IMR-90 (cell line): ENCODE measurements at regions not wholly inside any gene's neighbourhood (a gene's known extent, or its start where the extent isn't known, plus 50 kb on each side); places are given as distances from the start of the nearest gene placed in this dataset.

ENCODE experiments used
- ATAC-seq: fragments of 200-7000 bp; cut with Tn5 transposase; 2 replicates; pipeline ENCODE4 v1.9.1; 2020; ENCODE audit warnings: low read depth, mild to moderate bottlenecking, moderate library complexity
- BruUV-seq: library from RNA; stranded (reverse); fragments of 400-500 nt; replicated peaks from 2 replicates; lab custom pipeline; 2021; lab: Mats Ljungman, UMichigan
- CTCF ChIA-PET: fragments of 300-600 bp; formaldehyde crosslinking; extraction: SDS; loops from one replicate; lab custom pipeline; 2021; ENCODE audit warnings: antibody characterized with exemption; lab: Yijun Ruan, JAX
- POLR2A ChIA-PET: fragments of 300-600 bp; sonication (Branson Sonifier 250); formaldehyde crosslinking; loops from one replicate; lab custom pipeline; 2022; ENCODE audit warnings: antibody characterized with exemption; ENCODE audit not compliant: unreplicated experiment; lab: Charles Lee
- DNase-seq: peaks from one replicate; pipeline ENCODE4 v3.0.0; 2013
- H2AFZ ChIP-seq: replicated peaks from 2 replicates; pipeline ENCODE3; 2013; ENCODE audit warnings: low read length, mild to moderate bottlenecking; ENCODE audit not compliant: poor library complexity
- H2AK5ac ChIP-seq: 2 replicates; pipeline ENCODE4 v1.6.1; 2013; ENCODE audit warnings: low read depth, low read length, inconsistent platforms
- H2AK9ac ChIP-seq: replicated peaks from 2 replicates; pipeline ENCODE3; 2013; ENCODE audit warnings: mild to moderate bottlenecking, low read depth, low read length, moderate library complexity; ENCODE audit not compliant: poor library complexity
- H2BK120ac ChIP-seq: 2 replicates; pipeline ENCODE4 v1.6.1; 2013; ENCODE audit warnings: low read depth, low read length, inconsistent platforms
- H2BK15ac ChIP-seq: 3 replicates; pipeline ENCODE4 v1.6.1; 2013; ENCODE audit warnings: low read depth, low read length, inconsistent platforms
- H2BK20ac ChIP-seq: 2 replicates; pipeline ENCODE4 v1.6.1; 2013; ENCODE audit warnings: low read depth, mild to moderate bottlenecking, inconsistent platforms, low read length, moderate library complexity
- H2BK5ac ChIP-seq: 2 replicates; pipeline ENCODE4 v1.6.1; 2013; ENCODE audit warnings: mild to moderate bottlenecking, low read depth, low read length, inconsistent platforms; ENCODE audit not compliant: poor library complexity, severe bottlenecking
- H3K14ac ChIP-seq: replicated peaks from 2 replicates; pipeline ENCODE4 v1.6.1; 2013; ENCODE audit warnings: low read depth, low read length, inconsistent platforms
- H3K18ac ChIP-seq: 2 replicates; pipeline ENCODE4 v1.6.1; 2013; ENCODE audit warnings: low read depth, low read length, control low read depth
- H3K23ac ChIP-seq: 2 replicates; pipeline ENCODE4 v1.6.1; 2013; ENCODE audit warnings: low read depth, low read length, inconsistent platforms
- H3K27ac ChIP-seq: 2 replicates; pipeline ENCODE4 v1.5.1; 2013; ENCODE audit warnings: mild to moderate bottlenecking, control low read depth, low read length; ENCODE audit not compliant: insufficient read depth
- H3K27me3 ChIP-seq: 2 replicates; pipeline ENCODE4 v1.6.1; 2013; ENCODE audit warnings: low read length; ENCODE audit not compliant: control insufficient read depth, insufficient read depth
- H3K36me3 ChIP-seq: 2 replicates; pipeline ENCODE4 v1.6.1; 2013; ENCODE audit warnings: low read length, mixed read lengths; ENCODE audit not compliant: control insufficient read depth, insufficient read depth
- H3K4ac ChIP-seq: 2 replicates; pipeline ENCODE4 v1.6.1; 2013; ENCODE audit warnings: low read depth, low read length, inconsistent platforms
- H3K4me1 ChIP-seq: 2 replicates; pipeline ENCODE4 v1.6.1; 2013; ENCODE audit warnings: low read length, mixed read lengths; ENCODE audit not compliant: control insufficient read depth, insufficient read depth
- H3K4me2 ChIP-seq: 2 replicates; pipeline ENCODE4 v1.6.1; 2013; ENCODE audit warnings: low read depth, mild to moderate bottlenecking, control low read depth, low read length, moderate library complexity
- H3K4me3 ChIP-seq: 2 replicates; pipeline ENCODE4 v1.5.1; 2013; ENCODE audit warnings: low read depth, mild to moderate bottlenecking, control low read depth, low read length, moderate library complexity; ENCODE audit not compliant: insufficient read depth
- H3K56ac ChIP-seq: 2 replicates; pipeline ENCODE4 v1.6.1; 2013; ENCODE audit warnings: low read length, inconsistent platforms; ENCODE audit not compliant: insufficient read depth; ENCODE audit errors: extremely low read depth
- H3K79me1 ChIP-seq, 2 experiments: 2 replicates each; pipeline ENCODE4 v1.6.1; 2013; ENCODE audit warnings: low read length in 2 of 2, inconsistent platforms in 1 of 2, low read depth in 1 of 2
- H3K9ac ChIP-seq: 2 replicates; pipeline ENCODE4 v1.6.1; 2013; ENCODE audit warnings: low read depth, low read length, control low read depth
- H3K9me1 ChIP-seq: 2 replicates; pipeline ENCODE4 v1.6.1; 2013; ENCODE audit warnings: low read length, inconsistent platforms; ENCODE audit not compliant: insufficient read depth
- H3K9me3 ChIP-seq: 2 replicates; pipeline ENCODE4 v1.6.1; 2013; ENCODE audit warnings: low read length; ENCODE audit not compliant: control insufficient read depth, insufficient read depth
- H4K20me1 ChIP-seq: 2 replicates; pipeline ENCODE4 v1.6.1; 2013; ENCODE audit warnings: low read length, inconsistent platforms; ENCODE audit not compliant: insufficient read depth
- H4K5ac ChIP-seq: 2 replicates; pipeline ENCODE4 v1.6.1; 2013; ENCODE audit warnings: mild to moderate bottlenecking, low read depth, low read length, control low read depth
- H4K8ac ChIP-seq, 2 experiments: 2 replicates each; pipeline ENCODE4 v1.6.1; 2013; ENCODE audit warnings: low read depth in 2 of 2, low read length in 2 of 2, control low read depth in 1 of 2, inconsistent platforms in 1 of 2
- H4K91ac ChIP-seq: 2 replicates; pipeline ENCODE4 v1.6.1; 2013; ENCODE audit warnings: low read depth, low read length, inconsistent platforms; ENCODE audit not compliant: insufficient read depth
- BHLHE40 ChIP-seq: fragments of 150-350 bp; IDR thresholded peaks from 2 replicates; pipeline ENCODE4 v1.6.1; 2016; ENCODE audit warnings: mild to moderate bottlenecking, low read depth, low read length
- CEBPB ChIP-seq: IDR thresholded peaks from 2 replicates; pipeline ENCODE4 v1.6.1; 2012; ENCODE audit warnings: low read depth, low read length, improper control_type of control experiment
- ELK1 ChIP-seq: fragments of 150-350 bp; IDR thresholded peaks from 2 replicates; pipeline ENCODE4 v1.6.1; 2016; ENCODE audit warnings: low read depth, mild to moderate bottlenecking, low read length, moderate library complexity, borderline replicate concordance
- FOS ChIP-seq: fragments of 150-350 bp; IDR thresholded peaks from 2 replicates; pipeline ENCODE4 v1.6.1; 2016; ENCODE audit warnings: low read depth, low read length
- NFE2L2 ChIP-seq: fragments of 150-350 bp; IDR thresholded peaks from 2 replicates; pipeline ENCODE4 v1.6.1; 2016; ENCODE audit warnings: low read depth, mild to moderate bottlenecking, low read length
- RAD21 ChIP-seq: IDR thresholded peaks from 2 replicates; pipeline ENCODE4 v1.6.1; 2012; ENCODE audit warnings: low read length, improper control_type of control experiment
- RCOR1 ChIP-seq: IDR thresholded peaks from 2 replicates; pipeline ENCODE4 v1.6.1; 2012; ENCODE audit warnings: mild to moderate bottlenecking, low read length, improper control_type of control experiment; ENCODE audit not compliant: insufficient replicate concordance
- SMC3 ChIP-seq: fragments of 150-350 bp; IDR thresholded peaks from 2 replicates; pipeline ENCODE4 v1.6.1; 2016; ENCODE audit warnings: low read depth, mild to moderate bottlenecking, antibody characterized with exemption, low read length, moderate library complexity
- WGBS, 2 experiments: methylation state at CpG; one replicate each; pipeline versions ENCODE4 v1.1.5 to v1.1.7; 2013; ENCODE audit warnings: missing lambda C conversion rate in 2 of 2; ENCODE audit not compliant: insufficient read length in 1 of 2; ENCODE audit errors: extremely low coverage in 2 of 2; 5-methylcytosine and 5-hydroxymethylcytosine counted together
- dilution Hi-C: fragments of 300-500 bp; cut with HindIII; formaldehyde crosslinking; loops from one replicate; pipeline ENCODE4 v1.14.3; 2018; ENCODE audit warnings: low sequenced_read_pairs; ENCODE audit not compliant: unreplicated experiment
- in situ Hi-C: fragments of 300-500 bp; cut with MboI; formaldehyde crosslinking; loops from 3 replicates; pipeline ENCODE4 v1.14.3; 2019; ENCODE audit warnings: low sequenced_read_pairs, inconsistent platforms, mixed read lengths
- intact Hi-C: fragments of 100-400 bp; cut with micrococcal nuclease; formaldehyde crosslinking; loops from 2 replicates; pipeline ENCODE4 v1.10.0; 2022

DNA sequence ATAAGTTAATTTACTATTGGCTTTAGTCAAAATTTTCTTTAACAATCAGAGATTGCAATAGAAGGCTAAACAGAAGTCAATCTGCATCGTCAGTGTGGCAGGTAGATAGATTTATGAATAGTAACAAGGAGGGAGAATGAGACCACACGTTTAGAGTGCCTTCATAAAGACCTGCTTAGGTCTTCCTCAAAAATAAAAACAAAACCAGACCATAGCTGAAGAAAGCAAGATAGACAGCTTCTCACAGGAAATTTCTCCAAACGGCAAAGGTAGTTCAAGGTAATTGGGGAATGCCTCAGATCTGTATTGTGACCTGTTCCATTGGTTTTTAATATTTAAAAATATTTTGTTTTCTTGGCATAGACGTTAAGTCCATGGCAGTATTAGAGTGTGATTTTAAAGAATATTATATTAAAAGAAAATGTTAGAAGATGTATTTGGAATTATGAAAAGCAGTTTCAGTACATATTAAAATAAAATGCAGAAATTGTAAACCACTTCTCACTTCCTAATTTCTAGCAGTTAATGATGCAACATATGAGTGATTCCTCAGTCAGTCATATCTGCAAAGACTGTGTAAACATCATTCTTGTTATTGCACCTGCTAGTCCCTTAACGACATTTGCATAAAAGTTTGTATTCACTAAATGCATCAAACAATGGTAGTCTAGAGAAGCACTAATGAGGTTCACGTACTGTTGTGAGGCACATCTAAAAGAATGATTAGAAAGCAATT lies 278.0 kb downstream of the HLX start:
- Histone ChIP-seq H2AK5ac (no peak overlapping the region), H3K9me1 (no peaks in the 10 kb centered on the region), H2BK5ac (no peak overlapping the region), H3K27ac (no peak overlapping the region), H2BK20ac (no peak overlapping the region), H3K27me3 (no peaks in the 10 kb centered on the region), H4K20me1 (no peaks in the 10 kb centered on the region), H4K5ac (no peak overlapping the region), H3K4ac (no peak overlapping the region), H3K79me1 (no peaks in the 10 kb centered on the region), H4K8ac (no peak overlapping the region), H4K91ac (no peak overlapping the region), H3K9ac (no peak overlapping the region), H3K4me2 (no peak overlapping the region), H3K4me1 (peaks cover 2% of the 10 kb centered on the region; the same call in 1 of the 2 replicates), H3K23ac (no peak overlapping the region), H2BK120ac (no peak overlapping the region), H3K14ac (no peak overlapping the region), H2AK9ac (no peak overlapping the region), H3K9me3 (no peaks in the 10 kb centered on the region), H3K36me3 (no peaks in the 10 kb centered on the region), H3K18ac (no peak overlapping the region), H3K56ac (no peak overlapping the region), H2AFZ (no peak overlapping the region), H3K4me3 (no peak overlapping the region), H2BK15ac (no peak overlapping the region)
- WGBS, 2 experiments, result no CpG with 5 or more reads among the region's 6 CpGs
- ATAC-seq (no peak), DNase-seq (no peak)
- in situ Hi-C loops, result no loop called here
- ChIA-PET CTCF (interaction anchor here (1.1 kb wide), 1 partner anchor 10 kb away, joined by 4 read pairs; no protein-coding TSS in a partner anchor), POLR2A (no interaction called here)
- no peak for TF ChIP-seq CEBPB
- TF ChIP-seq NFE2L2, result no peak
- no peak for TF ChIP-seq BHLHE40
- no peak for TF ChIP-seq RCOR1
- TF ChIP-seq RAD21, result no peak
- no peak for TF ChIP-seq ELK1
- TF ChIP-seq SMC3, result no peak
- TF ChIP-seq FOS, result no peak
- BruUV-seq, result no TSS peak
- dilution Hi-C loops, result no loop called here
- intact Hi-C loops, result no loop called here
